Skeletal muscle tissue (tissue), 3 donors: ENCODE measurements at regions not wholly inside any gene's neighbourhood (a gene's known extent, or its start where the extent isn't known, plus 50 kb on each side); places are given as distances from the start of the nearest gene placed in this dataset.
A peak's percentile ranks its signal among the peaks of the same experiment; 100 is the strongest.
"Not testable (repeated sequence)": the region's sequence is repeated elsewhere in the genome, so short reads cannot be mapped to it uniquely, and the experiment has no call there.

Experiments used
- H3K27ac ChIP-seq: one replicate; pipeline ENCODE4 v1.7.0; 2013; ENCODE audit warnings: mild to moderate bottlenecking, low read depth, low read length, inconsistent platforms
- H3K27me3 ChIP-seq, 3 donors: one replicate each; pipeline ENCODE4 v1.7.0; 2013; ENCODE audit warnings: low read length in 3 of 3; ENCODE audit not compliant: control insufficient read depth in 3 of 3, insufficient read depth in 3 of 3
- H3K36me3 ChIP-seq, 3 donors: one replicate each; pipeline ENCODE4 v1.7.0; 2013; ENCODE audit warnings: low read length in 3 of 3; ENCODE audit not compliant: control insufficient read depth in 3 of 3, insufficient read depth in 3 of 3
- H3K4me1 ChIP-seq, 3 donors: one replicate each; pipeline ENCODE4 v1.7.0; 2013; ENCODE audit warnings: low read length in 3 of 3, mild to moderate bottlenecking in 3 of 3; ENCODE audit not compliant: control insufficient read depth in 3 of 3, insufficient read depth in 3 of 3
- H3K4me3 ChIP-seq, 3 donors: one replicate each; pipeline ENCODE4 v1.7.0; 2013; ENCODE audit warnings: low read length in 3 of 3
- H3K9ac ChIP-seq, 3 donors: one replicate each; pipeline ENCODE4 v1.7.0; 2013; ENCODE audit warnings: low read length in 3 of 3, mild to moderate bottlenecking in 3 of 3, moderate library complexity in 2 of 3, low read depth in 1 of 3
- H3K9me3 ChIP-seq, 3 donors: one replicate each; pipeline ENCODE4 v1.7.0; 2013; ENCODE audit warnings: low read length in 3 of 3; ENCODE audit not compliant: control insufficient read depth in 3 of 3
- donor health status: Osteomylitis.

DNA sequence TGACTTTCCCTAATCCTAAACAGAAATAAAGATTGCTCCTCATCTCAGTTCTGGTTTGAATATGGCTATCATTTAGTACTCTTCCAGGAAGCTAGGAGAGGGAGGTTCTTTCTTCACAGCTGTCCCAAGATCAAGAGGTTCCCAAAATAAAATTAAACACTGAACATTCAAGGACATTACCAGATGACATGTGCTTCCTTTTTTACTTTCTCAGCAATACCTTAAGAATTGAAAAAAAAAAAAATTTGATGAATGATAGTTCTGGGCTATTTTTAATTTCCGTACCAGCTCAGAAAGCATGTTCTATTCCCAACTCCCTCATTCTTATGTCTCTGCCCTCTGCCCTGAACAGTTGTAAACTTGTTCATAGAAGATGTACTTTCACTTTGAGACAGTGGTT lies 61.7 kb upstream of the MYL1 start:
- peak overlapping the region; percentile 41 for H3K27ac ChIP-seq
- H3K9ac ChIP-seq = no peak overlapping the region
- H3K36me3 ChIP-seq = no peaks in the 10 kb centered on the region
- no peaks in the 10 kb centered on the region for H3K9me3 ChIP-seq
- H3K27me3 ChIP-seq = no peaks in the 10 kb centered on the region
- no peak overlapping the region for H3K4me3 ChIP-seq
- no peaks in the 10 kb centered on the region for H3K4me1 ChIP-seq

DNA sequence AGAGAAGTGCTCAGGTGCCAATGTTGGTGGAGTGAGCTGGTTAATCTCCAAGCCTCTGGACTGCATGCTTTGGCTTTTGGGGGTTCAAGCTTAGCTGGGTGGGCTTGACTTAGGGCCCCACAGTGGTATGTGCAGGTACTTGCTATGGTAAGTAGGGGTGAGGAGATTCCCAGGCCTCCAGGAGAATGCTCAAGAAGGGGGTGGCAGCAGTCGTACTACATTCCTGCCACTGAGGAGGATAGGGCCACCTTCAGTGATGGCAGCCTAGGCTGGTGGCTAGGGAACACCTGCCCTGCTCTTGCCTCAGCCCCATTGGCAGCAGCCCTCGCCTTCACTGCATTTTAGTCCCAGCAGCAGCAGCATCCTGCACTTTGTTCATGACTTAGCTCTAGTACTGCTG lies 55.6 kb upstream of the MYL1 start:
- H3K9me3 ChIP-seq = no peaks in the 10 kb centered on the region
- H3K27ac ChIP-seq = no peak overlapping the region
- H3K27me3 ChIP-seq = no peaks in the 10 kb centered on the region
- no peak overlapping the region for H3K9ac ChIP-seq
- no peak overlapping the region for H3K4me3 ChIP-seq
- H3K36me3 ChIP-seq = no peaks in the 10 kb centered on the region
- peaks cover 0 to 15% (median 2%) of the 10 kb centered on the region in 3 donors for H3K4me1 ChIP-seq

DNA sequence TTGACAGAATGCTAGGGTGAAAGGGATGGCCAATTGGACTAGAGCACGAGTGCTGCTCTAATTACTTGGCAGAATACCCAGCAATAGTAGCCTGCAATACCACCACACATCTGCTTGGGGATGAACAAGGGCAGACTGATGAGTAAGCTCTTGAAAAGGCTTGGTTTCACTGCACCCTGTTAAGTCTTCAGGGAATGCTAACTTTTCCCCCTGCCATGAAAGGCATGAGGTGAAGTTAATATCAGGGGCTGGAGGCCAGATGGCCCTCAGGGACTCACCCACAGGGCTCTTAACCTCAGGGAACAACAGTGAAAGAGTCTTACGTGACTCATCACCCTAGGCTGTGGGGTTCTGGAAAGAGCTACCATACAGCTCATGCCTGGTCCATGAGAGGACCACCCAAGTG lies 51.7 kb upstream of the MYL1 start:
- Histone ChIP-seq H3K27ac (peak overlapping the region; percentile 38), H3K9me3 (no peaks in the 10 kb centered on the region), H3K27me3 (no peaks in the 10 kb centered on the region), H3K4me1 (peaks cover 2 to 23% (median 3%) of the 10 kb centered on the region in 3 donors), H3K36me3 (no peaks in the 10 kb centered on the region), H3K9ac (no peak overlapping the region), H3K4me3 (peak overlapping the region in 1 of 3 donors; percentile 0)

DNA sequence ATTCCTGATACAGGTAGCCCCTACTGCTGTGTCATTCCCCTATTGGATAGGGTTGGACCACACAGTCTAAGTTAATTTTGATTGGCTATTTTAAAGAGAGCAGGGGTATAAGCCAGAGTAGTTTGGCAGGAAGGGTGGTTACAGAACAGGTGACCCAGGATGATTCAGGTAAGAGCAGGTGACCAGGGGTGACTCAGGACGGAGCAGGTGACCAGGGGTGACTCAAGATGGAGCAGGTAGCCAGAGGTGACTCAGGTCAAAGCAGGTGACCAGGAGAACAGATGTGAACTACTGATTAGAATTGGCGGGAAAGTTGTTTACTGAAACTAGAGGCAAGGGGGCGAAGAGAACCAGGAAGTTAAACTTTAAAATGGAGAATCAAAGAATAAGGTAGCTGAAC lies 50.5 kb upstream of the MYL1 start:
- H3K27me3 ChIP-seq, H3K36me3 ChIP-seq, H3K4me3 ChIP-seq, H3K9ac ChIP-seq, H3K9me3 ChIP-seq, H3K27ac ChIP-seq: not testable (repeated sequence)
- peaks cover 2 to 26% (median 3%) of the 10 kb centered on the region in 3 donors for H3K4me1 ChIP-seq
